Neural progenitor cell (in vitro differentiated cells): ENCODE measurements at regions not wholly inside any gene's neighbourhood (a gene's known extent, or its start where the extent isn't known, plus 50 kb on each side); places are given as distances from the start of the nearest gene placed in this dataset.

ENCODE experiments used
- DNase-seq: peaks from one replicate; pipeline ENCODE4 v3.0.0-alpha.2; 2016; ENCODE audit warnings: low spot score
- H2AFZ ChIP-seq: fragments of 200-600 bp; sonication (generic); replicated peaks from 2 replicates; pipeline ENCODE4 v1.6.1; 2016; ENCODE audit warnings: antibody characterized with exemption
- H3F3A ChIP-seq: fragments of 200-600 bp; sonication (generic); 2 replicates; pipeline ENCODE4 v1.6.1; 2016; ENCODE audit warnings: antibody characterized with exemption, low read depth
- H3K27ac ChIP-seq: fragments of 200-600 bp; sonication (generic); 2 replicates; pipeline ENCODE4 v1.5.1; 2016; ENCODE audit warnings: mild to moderate bottlenecking
- H3K27me3 ChIP-seq: fragments of 200-600 bp; sonication (generic); 2 replicates; pipeline ENCODE4 v1.6.1; 2016; ENCODE audit warnings: mild to moderate bottlenecking, moderate library complexity
- H3K36me3 ChIP-seq: fragments of 200-600 bp; sonication (generic); 2 replicates; pipeline ENCODE4 v1.5.1; 2016
- H3K4me1 ChIP-seq: fragments of 200-600 bp; sonication (generic); 2 replicates; pipeline ENCODE4 v1.6.1; 2016; ENCODE audit warnings: mixed run types
- H3K4me2 ChIP-seq: fragments of 200-600 bp; sonication (generic); 2 replicates; pipeline ENCODE4 v1.6.1; 2016
- H3K4me3 ChIP-seq: fragments of 200-600 bp; sonication (generic); 2 replicates; pipeline ENCODE4 v1.5.1; 2016
- H3K79me2 ChIP-seq: fragments of 200-600 bp; sonication (generic); 2 replicates; pipeline ENCODE4 v1.6.1; 2016; ENCODE audit warnings: low read depth
- H3K9ac ChIP-seq: fragments of 200-600 bp; sonication (generic); 2 replicates; pipeline ENCODE4 v1.6.1; 2016
- H3K9me3 ChIP-seq: fragments of 200-600 bp; sonication (generic); 2 replicates; pipeline ENCODE4 v1.5.1; 2016; ENCODE audit warnings: low read depth
- H4K20me1 ChIP-seq: fragments of 200-600 bp; sonication (generic); 2 replicates; pipeline ENCODE4 v1.6.1; 2016; ENCODE audit warnings: low read depth
- H3K27ac Mint-ChIP-seq: 3 replicates; pipeline ENCODE4 v1.8.0; 2021; ENCODE audit warnings: mixed read lengths
- H3K27me3 Mint-ChIP-seq: 2 replicates; pipeline ENCODE4 v1.8.0; 2022; ENCODE audit warnings: low read depth, mild to moderate bottlenecking, inconsistent platforms, moderate library complexity, mixed read lengths; ENCODE audit not compliant: insufficient read depth
- H3K36me3 Mint-ChIP-seq: 3 replicates; pipeline ENCODE4 v1.8.0; 2021; ENCODE audit warnings: mixed read lengths
- H3K4me1 Mint-ChIP-seq: 3 replicates; pipeline ENCODE4 v1.8.0; 2021; ENCODE audit warnings: mixed read lengths
- H3K4me3 Mint-ChIP-seq: 3 replicates; pipeline ENCODE4 v1.8.0; 2021; ENCODE audit warnings: mild to moderate bottlenecking, moderate library complexity, mixed read lengths
- H3K9me3 Mint-ChIP-seq: 3 replicates; pipeline ENCODE4 v1.8.0; 2020; ENCODE audit warnings: mixed read lengths
- CTCF ChIP-seq: fragments of 200-600 bp; sonication (generic); IDR thresholded peaks from 2 replicates; pipeline ENCODE4 v1.5.1; 2017; ENCODE audit warnings: antibody characterized with exemption, mild to moderate bottlenecking
- EZH2 ChIP-seq: fragments of 200-600 bp; sonication (generic); IDR thresholded peaks from 2 replicates; pipeline ENCODE4 v1.6.1; 2017; ENCODE audit warnings: antibody characterized with exemption, mild to moderate bottlenecking, moderate library complexity
- EZH2phosphoT487 ChIP-seq: fragments of 200-600 bp; sonication (generic); IDR thresholded peaks from 2 replicates; pipeline ENCODE4 v1.6.1; 2017; ENCODE audit warnings: antibody characterized with exemption

GRCh38 chr5:144009116-144009515 lies 161.3 kb downstream of the YIPF5 start:
- Histone ChIP-seq H3K36me3 (no peaks in the 10 kb centered on the region), H3K27me3 (no peaks in the 10 kb centered on the region), H4K20me1 (no peaks in the 10 kb centered on the region), H3F3A (peaks cover 13% of the 10 kb centered on the region), H3K27ac (no peak overlapping the region), H2AFZ (no peak overlapping the region), H3K4me3 (no peak overlapping the region), H3K9me3 (no peaks in the 10 kb centered on the region), H3K79me2 (no peaks in the 10 kb centered on the region), H3K4me1 (peaks cover 5% of the 10 kb centered on the region), H3K9ac (no peak overlapping the region), H3K4me2 (no peak overlapping the region)
- no peaks in the 10 kb centered on the region for H3K36me3 Mint-ChIP-seq
- H3K27ac Mint-ChIP-seq: no peak overlapping the region
- DNase-seq: no peak
- TF ChIP-seq EZH2 (no peak), CTCF (no peak), EZH2phosphoT487 (no peak)
- H3K4me3 Mint-ChIP-seq: no peak overlapping the region
- no peaks in the 10 kb centered on the region for H3K27me3 Mint-ChIP-seq
- H3K9me3 Mint-ChIP-seq: peaks cover 9% of the 10 kb centered on the region
- H3K4me1 Mint-ChIP-seq: no peaks in the 10 kb centered on the region

DNA sequence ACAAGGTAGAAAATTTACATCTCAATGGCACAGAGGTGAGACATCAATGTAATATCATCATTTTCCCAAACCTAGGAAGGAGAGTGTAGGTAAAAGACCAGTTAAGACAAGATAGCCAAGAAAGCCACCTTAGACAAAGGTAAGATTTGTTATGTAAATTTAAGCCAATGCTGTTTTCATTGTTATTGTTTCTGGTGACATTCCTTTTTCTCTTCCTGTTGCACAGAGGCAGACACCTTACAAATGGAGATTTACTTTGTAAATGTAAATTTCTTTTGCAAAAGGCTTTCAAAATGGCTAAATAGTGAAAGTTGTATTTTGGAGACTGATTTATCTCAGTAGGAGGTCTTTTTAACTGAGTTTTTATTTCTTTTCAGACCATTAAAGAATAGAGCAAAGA lies 159.1 kb downstream of the YIPF5 start:
- Mint-ChIP-seq H3K9me3 (peaks cover 12% of the 10 kb centered on the region), H3K4me3 (no peak overlapping the region), H3K27me3 (no peaks in the 10 kb centered on the region), H3K27ac (no peak overlapping the region), H3K36me3 (no peaks in the 10 kb centered on the region), H3K4me1 (no peaks in the 10 kb centered on the region)
- Histone ChIP-seq H3K9ac (no peak overlapping the region), H3K79me2 (no peaks in the 10 kb centered on the region), H3K9me3 (no peaks in the 10 kb centered on the region), H3K27ac (no peak overlapping the region), H4K20me1 (no peaks in the 10 kb centered on the region), H3F3A (peaks cover 13% of the 10 kb centered on the region), H3K4me3 (no peak overlapping the region), H3K27me3 (no peaks in the 10 kb centered on the region), H3K4me2 (no peak overlapping the region), H3K4me1 (peaks cover 5% of the 10 kb centered on the region), H3K36me3 (no peaks in the 10 kb centered on the region), H2AFZ (no peak overlapping the region)
- TF ChIP-seq EZH2phosphoT487 (no peak), EZH2 (no peak), CTCF (no peak)
- no peak for DNase-seq

DNA sequence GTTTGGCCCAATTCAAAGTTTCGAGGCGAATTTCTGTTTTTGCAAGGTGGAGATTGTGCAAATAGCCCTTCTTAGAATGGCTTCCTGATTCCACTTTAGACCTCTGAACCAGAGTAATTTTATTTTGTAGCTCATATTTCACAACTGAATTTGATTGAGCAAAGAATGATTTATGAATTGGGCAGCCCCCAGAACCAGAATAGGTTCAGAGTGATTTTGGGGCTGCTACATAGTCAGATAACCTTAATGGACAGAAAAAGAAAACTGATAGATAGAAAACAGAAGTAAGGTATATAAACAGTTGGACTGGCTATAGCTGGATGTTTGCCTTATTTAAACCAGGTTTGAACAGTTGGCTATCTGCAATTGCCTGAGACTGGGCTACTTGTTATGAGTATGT lies 156.6 kb downstream of the YIPF5 start:
- peaks cover 12% of the 10 kb centered on the region for H3K9me3 Mint-ChIP-seq
- no peaks in the 10 kb centered on the region for H3K4me1 Mint-ChIP-seq
- Histone ChIP-seq H3K9ac (no peak overlapping the region), H3K4me2 (no peak overlapping the region), H3K27me3 (no peaks in the 10 kb centered on the region), H3K79me2 (no peaks in the 10 kb centered on the region), H3K4me1 (peaks cover 5% of the 10 kb centered on the region), H4K20me1 (no peaks in the 10 kb centered on the region), H3F3A (peaks cover 13% of the 10 kb centered on the region), H3K9me3 (no peaks in the 10 kb centered on the region), H3K4me3 (no peak overlapping the region), H3K36me3 (no peaks in the 10 kb centered on the region), H2AFZ (no peak overlapping the region), H3K27ac (no peak overlapping the region)
- no peaks in the 10 kb centered on the region for H3K36me3 Mint-ChIP-seq
- TF ChIP-seq CTCF (no peak), EZH2 (no peak), EZH2phosphoT487 (no peak)
- H3K27me3 Mint-ChIP-seq: no peaks in the 10 kb centered on the region
- no peak for DNase-seq
- no peak overlapping the region for H3K4me3 Mint-ChIP-seq
- H3K27ac Mint-ChIP-seq: no peak overlapping the region

DNA sequence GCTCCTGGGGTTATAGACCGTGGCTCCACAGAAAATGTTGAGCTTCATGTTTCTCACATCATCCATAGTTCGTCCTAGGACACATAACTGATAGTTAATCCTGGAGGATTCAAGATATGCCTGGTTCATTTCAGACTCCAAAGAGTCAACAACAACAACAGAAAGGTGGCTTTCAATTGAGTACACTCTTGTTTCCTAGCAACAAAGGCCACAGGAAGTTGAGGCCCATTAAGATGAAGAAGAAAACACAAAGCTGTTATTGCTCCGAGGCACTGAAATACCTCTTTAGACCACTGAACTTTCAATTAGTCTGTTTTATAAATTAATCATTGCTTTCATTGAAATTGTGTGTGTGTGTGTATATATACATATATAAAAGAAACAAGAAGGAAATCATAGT lies 154.5 kb downstream of the YIPF5 start:
- no peaks in the 10 kb centered on the region for H3K27me3 ChIP-seq
- Mint-ChIP-seq H3K27ac (no peak overlapping the region), H3K4me3 (no peak overlapping the region), H3K4me1 (no peaks in the 10 kb centered on the region), H3K27me3 (no peaks in the 10 kb centered on the region), H3K36me3 (no peaks in the 10 kb centered on the region), H3K9me3 (peaks cover 9% of the 10 kb centered on the region)
- H4K20me1 ChIP-seq: no peaks in the 10 kb centered on the region
- DNase-seq: no peak
- H3K4me3 ChIP-seq: no peak overlapping the region
- H3K4me1 ChIP-seq: peaks cover 5% of the 10 kb centered on the region
- H3K79me2 ChIP-seq: no peaks in the 10 kb centered on the region
- H3K27ac ChIP-seq: no peak overlapping the region
- H3K9me3 ChIP-seq: no peaks in the 10 kb centered on the region
- TF ChIP-seq EZH2phosphoT487 (no peak), EZH2 (no peak), CTCF (no peak)
- H3K4me2 ChIP-seq: no peak overlapping the region
- no peaks in the 10 kb centered on the region for H3K36me3 ChIP-seq
- H3K9ac ChIP-seq: no peak overlapping the region
- peaks cover 10% of the 10 kb centered on the region for H3F3A ChIP-seq
- H2AFZ ChIP-seq: no peak overlapping the region
